Left ventricle myocardium superior (tissue), 1 donor: ENCODE measurements at regions not wholly inside any gene's neighbourhood (a gene's known extent, or its start where the extent isn't known, plus 50 kb on each side); places are given as distances from the start of the nearest gene placed in this dataset.

ENCODE experiments used
- ATAC-seq: fragments of 200-7000 bp; cut with Tn5 transposase; one replicate; pipeline ENCODE4 v1.9.1; 2020; ENCODE audit warnings: mild to moderate bottlenecking, moderate library complexity
- DNase-seq: peaks from one replicate; pipeline ENCODE4 v3.0.0-alpha.2; 2020
- intact Hi-C: fragments of 100-400 bp; cut with micrococcal nuclease; formaldehyde crosslinking; loops from one replicate; pipeline ENCODE4 v1.11.0; 2022
- donor health status: DM: no; HTN: yes; CAD: no; lungs with severe emphysema.

DNA sequence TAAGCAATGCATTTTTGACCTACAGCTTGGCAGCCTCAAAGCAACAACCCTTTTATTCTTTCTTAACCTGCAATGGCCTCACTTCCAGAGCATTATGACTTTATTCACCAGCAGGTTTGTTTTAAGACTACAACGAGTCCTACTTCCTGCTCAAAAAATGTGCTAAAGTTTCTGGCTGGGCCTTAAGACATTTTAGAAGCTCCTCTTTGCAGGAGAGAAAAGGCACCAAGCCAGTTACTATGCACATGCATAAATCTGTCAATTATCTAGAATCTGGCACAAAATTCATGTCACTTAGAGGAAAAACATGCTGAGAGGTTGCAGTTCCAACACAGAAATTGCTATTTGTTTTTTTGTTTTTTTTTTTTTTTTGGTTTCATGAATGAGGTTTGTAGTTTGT, 223.0 kb upstream of the EPHA5 start:
- intact Hi-C loops: no loop called here
- ATAC-seq (no peak), DNase-seq (no peak)

GRCh38 chr4:65880594-65880993, 210.3 kb upstream of the EPHA5 start:
- intact Hi-C loops: no loop called here
- DNase-seq (no peak), ATAC-seq (no peak)

GRCh38 chr4:65868096-65868824, 198.0 kb upstream of the EPHA5 start:
- intact Hi-C loops: no loop called here
- DNase-seq: no peak
- no peak for ATAC-seq

- intact Hi-C loops: no loop called here
- ATAC-seq (no peak), DNase-seq (no peak)
Observed at GRCh38 chr4:65865489-65865888, 195.2 kb upstream of the EPHA5 start.

DNA sequence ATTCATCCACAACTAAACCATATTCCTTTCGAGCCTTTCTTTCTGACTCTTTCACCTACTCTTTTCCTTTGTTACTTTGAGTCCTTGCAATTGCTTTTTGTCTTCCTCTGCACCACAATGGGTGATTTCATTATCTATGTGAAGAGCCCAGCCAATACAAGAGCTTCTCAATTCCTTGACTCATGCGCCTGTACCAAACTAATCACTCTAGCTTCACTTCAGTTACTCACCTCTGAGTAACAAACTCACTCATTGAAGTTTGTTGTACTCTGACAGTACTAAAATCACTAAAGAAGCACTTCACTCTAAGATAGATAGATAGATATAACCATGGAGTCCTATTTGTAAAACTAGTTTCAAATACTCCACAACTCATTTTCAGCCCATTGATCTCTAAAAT, 191.7 kb upstream of the EPHA5 start:
- no peak for ATAC-seq
- intact Hi-C loops: no loop called here

GRCh38 chr4:65845199-65845773, 175.0 kb upstream of the EPHA5 start:
- ATAC-seq (no peak), DNase-seq (no peak)
- intact Hi-C loops: no loop called here

More for the DNA sequence above, 191.7 kb upstream of the EPHA5 start:
- no peak for DNase-seq

DNA sequence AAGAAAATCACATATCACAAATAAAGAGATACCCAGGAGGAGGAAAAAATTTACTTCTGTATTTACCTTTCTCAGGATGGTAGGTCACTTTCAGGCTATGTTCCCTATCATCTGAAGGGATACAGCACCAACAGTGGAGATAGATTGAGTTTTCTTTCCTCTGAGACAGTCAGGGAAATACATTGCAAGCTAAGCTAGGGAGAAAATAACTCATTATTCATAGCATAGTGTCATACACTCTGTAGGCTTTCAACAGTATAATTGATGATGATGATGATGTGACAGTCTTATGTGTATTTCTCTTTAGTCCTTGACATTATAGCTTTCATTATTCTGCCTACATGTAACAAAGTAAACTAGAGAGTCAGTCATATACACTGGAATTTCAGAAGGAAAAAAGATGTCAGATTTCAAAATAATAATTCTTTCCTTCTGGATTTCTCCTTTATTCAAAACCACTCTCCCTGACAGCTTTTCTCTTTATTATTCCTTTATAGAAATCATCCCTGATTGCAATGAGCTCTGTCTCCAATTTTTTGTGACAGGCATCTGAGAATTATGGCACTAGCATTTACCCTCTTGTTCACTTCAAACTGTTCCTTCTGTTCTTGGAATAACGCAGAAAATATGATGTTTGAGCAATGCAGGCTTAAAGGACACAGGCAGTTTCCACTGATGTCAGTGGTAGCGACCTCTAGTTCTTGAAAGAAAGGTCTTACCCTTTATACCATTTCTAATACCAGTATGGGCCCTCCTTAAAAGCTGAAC, 169.1 kb upstream of the EPHA5 start:
- ATAC-seq (no peak), DNase-seq (no peak)
- intact Hi-C loops: no loop called here

DNA sequence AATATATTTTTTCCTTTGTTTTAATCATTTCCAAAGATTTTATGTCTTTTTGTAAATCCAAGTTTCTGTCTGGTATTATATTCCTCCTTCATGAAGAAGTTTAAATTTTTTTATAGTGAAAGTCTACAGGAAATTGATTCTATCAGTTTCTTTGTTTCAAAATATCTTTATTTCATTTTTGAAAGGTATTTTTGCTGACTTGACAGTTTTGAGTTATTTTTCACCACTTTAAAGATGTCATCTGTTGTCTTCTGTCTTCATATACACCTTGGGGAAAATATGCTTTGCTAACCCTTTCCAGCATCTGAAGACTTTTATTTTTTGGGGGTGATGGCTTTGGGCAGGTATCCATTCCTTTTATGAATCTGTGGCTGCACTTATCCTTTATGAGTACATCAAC, 164.4 kb upstream of the EPHA5 start:
- no peak for ATAC-seq
- intact Hi-C loops: no loop called here
- no peak for DNase-seq

GRCh38 chr4:65831828-65832227, 161.5 kb upstream of the EPHA5 start:
- DNase-seq (no peak), ATAC-seq (no peak)
- intact Hi-C loops: no loop called here

DNA sequence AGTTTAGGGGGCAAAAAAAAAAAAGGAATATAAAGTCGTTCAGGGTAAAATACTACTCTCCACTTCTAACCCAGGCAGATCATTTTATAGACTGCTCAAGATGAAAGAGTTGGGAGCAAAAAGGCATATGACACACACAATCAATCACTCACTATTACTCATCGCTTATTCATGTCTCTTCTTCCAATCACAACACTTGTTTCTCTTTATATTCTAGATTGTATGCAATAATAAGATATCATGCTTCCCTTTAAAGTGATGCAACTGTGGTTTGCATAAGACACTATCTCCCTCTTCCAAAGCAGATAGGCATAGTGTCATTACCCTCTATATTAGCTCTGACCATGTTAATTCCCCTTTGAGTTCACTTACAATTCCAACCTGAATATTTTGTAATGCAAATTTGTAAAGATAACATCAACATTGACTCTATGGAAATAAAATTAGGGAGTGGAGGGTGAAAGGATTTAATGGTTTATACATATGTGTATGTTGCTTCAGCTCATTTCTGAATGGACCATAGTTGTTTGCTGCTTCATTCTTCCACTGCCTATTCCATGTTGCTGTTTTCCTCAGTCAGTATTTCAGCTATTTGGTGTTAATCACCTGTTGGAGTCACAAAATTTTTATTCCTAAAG, 154.9 kb upstream of the EPHA5 start:
- ATAC-seq: no peak
- intact Hi-C loops: no loop called here
- DNase-seq: no peak

DNA sequence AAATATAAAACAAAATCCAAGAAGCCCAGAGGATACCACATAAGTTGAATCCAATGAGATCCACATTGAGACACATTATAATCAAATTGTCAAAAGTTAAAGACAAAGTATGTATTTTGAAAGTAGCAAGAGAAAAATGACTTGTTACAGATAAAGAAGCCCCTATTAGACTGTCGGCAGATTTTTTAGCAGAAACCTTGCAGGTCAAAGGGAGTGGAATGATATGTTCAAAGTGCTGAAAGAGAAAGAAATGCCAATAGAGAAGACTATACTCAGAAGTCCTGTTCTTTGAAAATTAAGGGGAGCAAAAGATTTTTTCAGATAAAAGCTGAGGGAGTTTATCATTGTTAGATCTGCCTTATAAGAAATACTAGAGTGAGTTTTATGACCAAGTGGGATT, 148.9 kb upstream of the EPHA5 start:
- DNase-seq (no peak), ATAC-seq (no peak)
- intact Hi-C loops: no loop called here

DNA sequence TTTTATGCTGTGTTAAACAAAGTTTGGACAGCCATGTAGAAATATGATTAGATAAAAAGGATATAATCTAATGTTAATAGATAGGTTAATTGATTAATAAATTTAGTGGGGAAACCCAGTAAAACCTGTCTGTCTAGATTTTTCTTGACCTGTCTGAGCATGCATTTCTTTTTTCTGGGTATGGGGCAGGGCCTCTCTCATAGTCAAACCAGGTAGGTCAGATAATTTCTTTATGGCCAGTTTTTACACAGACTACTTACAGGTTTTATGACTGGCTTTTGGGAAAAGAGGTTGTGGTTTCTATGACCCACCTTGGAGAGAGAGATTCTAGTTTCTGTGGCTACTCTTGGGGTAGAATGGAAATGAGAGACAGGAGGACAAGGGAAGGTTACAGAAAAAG, 135.6 kb upstream of the EPHA5 start:
- ATAC-seq (no peak), DNase-seq (no peak)
- intact Hi-C loops: no loop called here

DNA sequence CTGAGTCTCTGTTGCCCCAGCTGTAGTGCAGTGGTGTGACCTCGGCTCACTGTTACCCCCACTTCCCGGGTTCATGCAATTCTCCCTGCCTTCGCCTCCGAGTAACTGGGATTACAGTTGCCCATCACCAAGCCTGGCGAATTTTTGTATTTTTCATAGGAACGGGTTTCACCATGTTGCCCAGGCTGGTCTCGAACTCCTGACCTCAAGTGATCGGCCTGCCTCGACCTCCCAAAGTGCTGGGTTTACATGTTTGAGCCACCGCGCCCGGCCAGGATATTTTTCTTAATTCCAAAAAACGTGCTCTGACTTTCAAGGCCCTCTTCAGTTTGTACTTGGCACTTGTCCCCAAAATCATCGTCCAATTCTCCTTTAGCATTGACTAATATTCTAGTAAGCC, 129.2 kb upstream of the EPHA5 start:
- intact Hi-C loops: no loop called here
- DNase-seq: no peak
- ATAC-seq: no peak

DNA sequence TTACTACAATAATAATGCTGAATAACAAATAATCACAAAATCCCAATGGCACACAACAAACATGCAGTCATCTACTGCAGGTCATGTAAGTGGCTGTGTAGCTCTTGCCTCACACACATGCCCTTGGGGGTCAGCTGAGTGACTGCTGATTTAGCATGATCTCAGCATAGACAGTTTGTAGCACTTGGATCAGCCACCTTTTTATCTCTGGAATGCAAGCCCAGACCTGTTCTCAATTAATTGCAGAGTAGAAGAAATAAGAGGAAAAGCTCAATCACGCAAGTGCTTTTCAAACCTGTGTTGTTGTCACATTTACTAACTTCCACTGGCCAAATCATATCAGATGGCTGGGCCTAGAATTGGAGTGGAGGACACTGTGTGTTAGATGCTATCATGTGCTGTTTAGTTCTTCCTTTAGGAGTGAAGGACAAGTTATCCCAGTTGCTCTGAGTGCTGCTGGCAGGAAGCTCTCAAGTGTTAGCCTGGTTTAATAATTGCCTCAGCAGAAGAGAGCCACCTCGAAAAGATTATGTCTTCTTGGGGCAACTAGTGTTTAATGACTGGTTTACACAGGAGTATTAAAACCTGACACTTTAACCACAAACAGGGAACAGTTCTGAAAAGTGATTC, 128.3 kb upstream of the EPHA5 start:
- intact Hi-C loops: no loop called here
- DNase-seq (no peak), ATAC-seq (no peak)

DNA sequence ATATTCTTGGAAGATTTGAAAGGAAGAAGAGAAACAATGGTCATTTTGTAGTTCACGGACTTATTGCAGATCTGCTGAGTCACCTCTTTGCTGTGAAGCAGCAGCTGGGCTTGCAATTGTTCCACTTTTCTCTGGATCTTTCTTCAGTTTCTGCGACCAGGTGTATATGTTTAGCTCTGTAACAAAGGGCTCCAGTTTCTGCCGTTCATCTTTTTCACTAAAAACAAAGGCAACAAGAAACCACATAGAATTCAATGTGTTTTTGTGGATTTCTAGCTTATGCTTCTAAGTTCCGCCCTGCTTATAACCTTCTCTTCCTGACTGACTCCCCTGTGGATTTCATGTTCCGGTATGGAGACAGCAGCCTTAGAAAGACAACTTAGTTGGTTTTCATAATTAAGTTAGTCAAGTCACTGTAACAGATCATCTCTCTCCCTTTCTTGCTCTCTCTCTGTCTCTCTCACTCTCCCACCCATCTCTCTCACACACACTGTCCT, 121.6 kb upstream of the EPHA5 start:
- no peak for ATAC-seq
- DNase-seq: no peak
- intact Hi-C loops: no loop called here

GRCh38 chr4:65791111-65791811, 121.0 kb upstream of the EPHA5 start:
- ATAC-seq: no peak
- DNase-seq: no peak
- intact Hi-C loops: no loop called here

GRCh38 chr4:65789805-65790204, 119.5 kb upstream of the EPHA5 start:
- intact Hi-C loops: no loop called here
- ATAC-seq (no peak), DNase-seq (no peak)

DNA sequence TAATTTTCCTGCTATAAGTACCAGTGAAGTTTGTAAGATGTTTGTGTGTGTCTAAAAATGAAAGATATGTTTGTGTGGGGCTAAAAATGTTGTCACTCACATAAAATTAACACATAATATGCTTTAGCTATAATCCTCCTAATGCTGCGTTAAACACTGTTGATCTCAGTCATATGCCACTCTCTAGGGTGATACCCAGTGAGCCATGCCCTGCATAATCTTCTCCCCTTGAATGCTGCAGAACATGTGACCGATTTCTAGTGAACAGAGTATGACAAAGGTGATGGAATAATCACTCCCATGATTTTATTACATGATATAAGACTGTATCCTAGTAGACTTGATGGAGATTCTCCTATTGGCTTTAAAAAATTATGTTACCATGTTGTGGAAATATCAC, 119.1 kb upstream of the EPHA5 start:
- DNase-seq (no peak), ATAC-seq (no peak)
- intact Hi-C loops: no loop called here

GRCh38 chr4:65777270-65777669, 107.0 kb upstream of the EPHA5 start:
- ATAC-seq (no peak), DNase-seq (no peak)
- intact Hi-C loops: no loop called here
